Nephron (organoid): ENCODE measurements at regions not wholly inside any gene's neighbourhood (a gene's known extent, or its start where the extent isn't known, plus 50 kb on each side); places are given as distances from the start of the nearest gene placed in this dataset.

ENCODE experiments used
- H3K27ac Mint-ChIP-seq, 3 experiments: 2 replicates each; pipeline ENCODE4 v1.8.0; 2020; ENCODE audit warnings: mixed read lengths in 3 of 3, mild to moderate bottlenecking in 2 of 3, moderate library complexity in 1 of 3
- H3K27me3 Mint-ChIP-seq: 2 replicates; pipeline ENCODE4 v1.8.0; 2021; ENCODE audit warnings: low read depth, mild to moderate bottlenecking, moderate library complexity, mixed read lengths
- H3K36me3 Mint-ChIP-seq: 2 replicates; pipeline ENCODE4 v1.8.0; 2020; ENCODE audit warnings: low read depth, mixed read lengths
- H3K4me1 Mint-ChIP-seq: 2 replicates; pipeline ENCODE4 v1.8.0; 2020; ENCODE audit warnings: mixed read lengths
- H3K4me3 Mint-ChIP-seq, 3 experiments: 2 replicates each; pipeline ENCODE4 v1.8.0; 2020; ENCODE audit warnings: mild to moderate bottlenecking in 3 of 3, mixed read lengths in 3 of 3, moderate library complexity in 2 of 3
- H3K9me3 Mint-ChIP-seq: 2 replicates; pipeline ENCODE4 v1.8.0; 2020; ENCODE audit warnings: mixed read lengths
- TF ChIP-seq, protein P1 (sequence below), 3 experiments: fragments of 200-600 bp; sonication (generic); IDR thresholded peaks; one replicate each; pipeline ENCODE4 v1.5.0; 2021; ENCODE audit warnings: antibody characterized with exemption in 3 of 3; ENCODE audit not compliant: unreplicated experiment in 3 of 3

DNA sequence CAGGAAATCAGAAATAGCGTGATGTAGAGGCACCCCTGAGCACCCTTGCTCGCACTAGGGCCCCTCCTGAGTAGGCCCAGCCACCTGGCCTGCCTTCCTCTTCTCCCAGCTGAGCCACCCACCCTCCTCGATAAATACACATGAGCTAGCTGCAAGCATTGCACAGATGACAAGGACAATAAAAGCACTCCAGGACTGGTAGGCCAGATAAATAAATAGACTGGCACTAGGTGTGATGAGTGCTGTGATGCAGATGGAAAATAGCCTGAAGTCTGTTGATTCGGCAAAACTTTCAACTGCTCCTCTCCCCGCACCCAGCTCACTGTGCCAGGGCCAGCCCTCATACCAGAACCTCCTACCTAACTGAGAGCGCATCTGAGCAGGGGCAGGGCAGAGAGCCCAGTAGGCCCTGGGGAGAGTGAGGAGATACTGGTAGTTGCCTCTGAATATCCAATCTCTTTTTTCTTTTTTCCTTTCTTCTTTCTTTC is 54.5 kb upstream of the GPI start:
- Mint-ChIP-seq H3K4me1 (peaks cover 25% of the 10 kb centered on the region), H3K36me3 (peaks cover 23% of the 10 kb centered on the region), H3K9me3 (no peaks in the 10 kb centered on the region), H3K27me3 (no peaks in the 10 kb centered on the region), H3K27ac (no peak overlapping the region), H3K4me3 (no peak overlapping the region)
- TF ChIP-seq, protein P1, sequence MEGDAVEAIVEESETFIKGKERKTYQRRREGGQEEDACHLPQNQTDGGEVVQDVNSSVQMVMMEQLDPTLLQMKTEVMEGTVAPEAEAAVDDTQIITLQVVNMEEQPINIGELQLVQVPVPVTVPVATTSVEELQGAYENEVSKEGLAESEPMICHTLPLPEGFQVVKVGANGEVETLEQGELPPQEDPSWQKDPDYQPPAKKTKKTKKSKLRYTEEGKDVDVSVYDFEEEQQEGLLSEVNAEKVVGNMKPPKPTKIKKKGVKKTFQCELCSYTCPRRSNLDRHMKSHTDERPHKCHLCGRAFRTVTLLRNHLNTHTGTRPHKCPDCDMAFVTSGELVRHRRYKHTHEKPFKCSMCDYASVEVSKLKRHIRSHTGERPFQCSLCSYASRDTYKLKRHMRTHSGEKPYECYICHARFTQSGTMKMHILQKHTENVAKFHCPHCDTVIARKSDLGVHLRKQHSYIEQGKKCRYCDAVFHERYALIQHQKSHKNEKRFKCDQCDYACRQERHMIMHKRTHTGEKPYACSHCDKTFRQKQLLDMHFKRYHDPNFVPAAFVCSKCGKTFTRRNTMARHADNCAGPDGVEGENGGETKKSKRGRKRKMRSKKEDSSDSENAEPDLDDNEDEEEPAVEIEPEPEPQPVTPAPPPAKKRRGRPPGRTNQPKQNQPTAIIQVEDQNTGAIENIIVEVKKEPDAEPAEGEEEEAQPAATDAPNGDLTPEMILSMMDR (IDR thresholded peaks at IDR 0.05; ENCODE audit: unreplicated experiment in 3 of 3): no peak

DNA sequence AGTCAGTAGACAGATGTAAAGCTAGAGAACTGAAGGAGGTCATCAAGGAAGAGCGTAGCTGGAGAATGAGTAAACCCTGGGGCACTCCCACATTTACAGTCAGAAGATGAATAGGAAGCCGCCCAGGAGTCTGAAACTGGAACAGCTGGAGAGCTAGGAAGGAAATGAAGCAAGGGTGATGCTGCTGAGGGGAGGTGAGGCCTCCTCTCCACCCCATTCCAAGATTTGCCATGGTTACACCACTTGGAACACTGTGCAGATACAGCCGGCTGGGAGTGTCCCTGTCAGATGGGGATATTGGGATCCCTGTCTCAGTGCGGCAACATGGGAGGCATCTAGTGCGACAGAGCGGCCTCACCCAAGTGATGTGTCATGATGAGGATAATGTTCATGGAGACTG is 51.8 kb upstream of the GPI start:
- no peaks in the 10 kb centered on the region for H3K9me3 Mint-ChIP-seq
- TF ChIP-seq, protein P1 (IDR thresholded peaks at IDR 0.05; ENCODE audit: unreplicated experiment in 3 of 3): no peak
- no peaks in the 10 kb centered on the region for H3K27me3 Mint-ChIP-seq
- H3K36me3 Mint-ChIP-seq: peaks cover 10% of the 10 kb centered on the region
- peaks cover 26% of the 10 kb centered on the region for H3K4me1 Mint-ChIP-seq
- no peak overlapping the region for H3K27ac Mint-ChIP-seq
- H3K4me3 Mint-ChIP-seq: no peak overlapping the region

DNA sequence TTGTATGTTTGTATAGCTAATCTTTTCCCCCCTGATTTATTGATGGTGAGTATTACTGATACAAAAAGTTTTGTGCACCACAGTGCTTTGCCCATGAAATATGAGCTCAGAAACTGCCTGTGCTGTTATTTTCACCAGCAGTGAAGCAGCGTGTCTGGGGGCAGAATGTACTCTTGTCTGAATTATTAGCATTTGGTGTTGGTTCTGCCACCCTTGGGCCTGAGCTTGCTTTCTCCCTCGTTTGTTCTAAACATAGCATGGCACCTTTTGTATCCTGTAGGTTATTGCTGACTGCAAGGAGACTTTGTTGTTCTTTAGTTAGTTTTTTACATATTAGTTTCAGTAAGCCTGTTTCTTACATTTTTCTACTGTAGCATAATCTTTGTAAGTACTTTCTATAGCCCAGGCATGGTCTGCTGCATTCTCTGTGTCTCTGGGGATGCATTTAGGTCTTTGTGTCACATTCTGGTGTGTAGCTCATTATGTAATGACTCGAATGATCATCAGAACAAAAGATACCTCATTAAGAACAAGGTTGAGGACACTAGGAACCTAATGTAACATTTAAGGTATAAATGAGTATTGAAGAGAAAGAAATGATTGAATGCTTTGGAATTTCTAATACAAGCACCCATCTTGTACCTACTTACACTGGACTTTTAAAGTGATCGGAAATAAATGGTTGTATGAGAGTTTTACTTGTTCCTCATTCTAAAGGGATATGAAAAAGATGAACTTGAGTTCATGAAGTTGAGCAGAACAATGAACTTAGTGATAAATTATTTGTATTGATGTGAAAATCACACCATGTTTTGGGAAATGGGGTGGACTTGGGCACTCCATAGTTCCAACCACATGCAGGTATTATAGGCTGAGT is 50.3 kb upstream of the GPI start:
- Mint-ChIP-seq H3K36me3 (peaks cover 14% of the 10 kb centered on the region), H3K4me3 (no peak overlapping the region), H3K27ac (peak overlapping the region in 2 of 3 experiments; percentile 19 to 51), H3K27me3 (no peaks in the 10 kb centered on the region), H3K9me3 (no peaks in the 10 kb centered on the region), H3K4me1 (peaks cover 23% of the 10 kb centered on the region)
- TF ChIP-seq, protein P1 (IDR thresholded peaks at IDR 0.05; ENCODE audit: unreplicated experiment in 3 of 3): no peak
